ENCODE measurements at regions not wholly inside any gene's neighbourhood (a gene's known extent, or its start where the extent isn't known, plus 50 kb on each side); places are given as distances from the start of the nearest gene placed in this dataset.
"Not testable (repeated sequence)": the region's sequence is repeated elsewhere in the genome, so short reads cannot be mapped to it uniquely, and the experiment has no call there.

GRCh38 chr5:87199246-87199645, 68.4 kb upstream of the RASA1 start:
- TF ChIP-seq, protein P1, sequence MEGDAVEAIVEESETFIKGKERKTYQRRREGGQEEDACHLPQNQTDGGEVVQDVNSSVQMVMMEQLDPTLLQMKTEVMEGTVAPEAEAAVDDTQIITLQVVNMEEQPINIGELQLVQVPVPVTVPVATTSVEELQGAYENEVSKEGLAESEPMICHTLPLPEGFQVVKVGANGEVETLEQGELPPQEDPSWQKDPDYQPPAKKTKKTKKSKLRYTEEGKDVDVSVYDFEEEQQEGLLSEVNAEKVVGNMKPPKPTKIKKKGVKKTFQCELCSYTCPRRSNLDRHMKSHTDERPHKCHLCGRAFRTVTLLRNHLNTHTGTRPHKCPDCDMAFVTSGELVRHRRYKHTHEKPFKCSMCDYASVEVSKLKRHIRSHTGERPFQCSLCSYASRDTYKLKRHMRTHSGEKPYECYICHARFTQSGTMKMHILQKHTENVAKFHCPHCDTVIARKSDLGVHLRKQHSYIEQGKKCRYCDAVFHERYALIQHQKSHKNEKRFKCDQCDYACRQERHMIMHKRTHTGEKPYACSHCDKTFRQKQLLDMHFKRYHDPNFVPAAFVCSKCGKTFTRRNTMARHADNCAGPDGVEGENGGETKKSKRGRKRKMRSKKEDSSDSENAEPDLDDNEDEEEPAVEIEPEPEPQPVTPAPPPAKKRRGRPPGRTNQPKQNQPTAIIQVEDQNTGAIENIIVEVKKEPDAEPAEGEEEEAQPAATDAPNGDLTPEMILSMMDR (IDR thresholded peaks at IDR 0.05), result not testable (repeated sequence)
- not testable (repeated sequence) for TF ChIP-seq POLR2AphosphoS5, POLR2A (IDR thresholded peaks at IDR 0.05)
